HEK293 (cell line): ENCODE measurements at regions not wholly inside any gene's neighbourhood (a gene's known extent, or its start where the extent isn't known, plus 50 kb on each side); places are given as distances from the start of the nearest gene placed in this dataset.

Experiments used
- CTCF ChIA-PET: fragments of 350-600 bp; formaldehyde crosslinking; extraction: SDS; loops from one replicate; lab custom pipeline; 2021; ENCODE audit warnings: antibody characterized with exemption; lab: Yijun Ruan, JAX
- POLR2A ChIA-PET: fragments of 300-600 bp; formaldehyde crosslinking; extraction: SDS; loops from one replicate; lab custom pipeline; 2020; ENCODE audit warnings: antibody characterized with exemption, inconsistent platforms; lab: Yijun Ruan, JAX
- H3K27ac ChIP-seq: fragments of 200-500 bp; sonication (Bioruptor generic); 2 replicates; pipeline ENCODE4 v1.5.1; 2014; ENCODE audit warnings: low read depth, low read length, control low read depth, inconsistent platforms; ENCODE audit errors: extremely low read depth
- H3K36me3 ChIP-seq, 2 experiments: fragments of 200-500 bp in 1 of 2; sonication (Bioruptor generic) in 1 of 2; 1 replicate in 1 of 2; 2 replicates in 1 of 2; pipeline ENCODE4 v1.5.1; 2014 to 2017; ENCODE audit warnings: inconsistent platforms in 2 of 2, low read length in 2 of 2; ENCODE audit not compliant: control insufficient read depth in 2 of 2, insufficient read depth in 1 of 2
- H3K4me1 ChIP-seq: fragments of 200-500 bp; sonication (Bioruptor generic); 2 replicates; pipeline ENCODE4 v1.5.1; 2014; ENCODE audit warnings: mild to moderate bottlenecking, low read length, inconsistent platforms; ENCODE audit not compliant: control insufficient read depth, insufficient read depth
- H3K4me3 ChIP-seq: 2 replicates; pipeline ENCODE4 v1.5.1; 2011; ENCODE audit warnings: low read depth, mild to moderate bottlenecking, control low read depth, low read length, moderate library complexity
- H3K9me3 ChIP-seq: fragments of 200-500 bp; sonication (Bioruptor generic); 2 replicates; pipeline ENCODE4 v1.5.1; 2014; ENCODE audit warnings: low read depth, low read length, inconsistent platforms; ENCODE audit not compliant: control insufficient read depth, insufficient read depth
- AEBP2 ChIP-seq: fragments of 450-650 bp; formaldehyde crosslinking; IDR thresholded peaks from 2 replicates; pipeline ENCODE4 v1.5.1; 2016; ENCODE audit warnings: missing biosample characterization, missing genetic modification characterization, borderline replicate concordance
- GLI2 ChIP-seq: fragments of 450-650 bp; formaldehyde crosslinking; IDR thresholded peaks from 2 replicates; pipeline ENCODE4; 2017; ENCODE audit warnings: missing biosample characterization, missing genetic modification characterization, low read depth, borderline replicate concordance
- GLIS2 ChIP-seq: fragments of 450-650 bp; formaldehyde crosslinking; IDR thresholded peaks from 2 replicates; pipeline ENCODE4 v1.5.1; 2016; ENCODE audit warnings: missing biosample characterization, missing genetic modification characterization
- SCRT1 ChIP-seq: fragments of 450-650 bp; formaldehyde crosslinking; IDR thresholded peaks from 2 replicates; pipeline ENCODE4 v1.5.1; 2016; ENCODE audit warnings: missing biosample characterization, missing genetic modification characterization, borderline replicate concordance
- SETDB1 ChIP-seq: IDR thresholded peaks from one replicate; pipeline ENCODE4 v1.6.1; 2017; ENCODE audit warnings: mild to moderate bottlenecking, low read length, moderate library complexity, mixed read lengths; ENCODE audit not compliant: insufficient read length
- YY1 ChIP-seq: fragments of 450-650 bp; formaldehyde crosslinking; IDR thresholded peaks from 2 replicates; pipeline ENCODE4 v1.5.1; 2018; ENCODE audit warnings: missing biosample characterization, missing genetic modification characterization
- ZBTB6 ChIP-seq: fragments of 450-650 bp; formaldehyde crosslinking; IDR thresholded peaks from 2 replicates; pipeline ENCODE4 v1.5.1; 2017; ENCODE audit warnings: missing biosample characterization, missing genetic modification characterization
- ZFP37 ChIP-seq: fragments of 450-650 bp; formaldehyde crosslinking; IDR thresholded peaks from 2 replicates; pipeline ENCODE4 v1.5.1; 2016; ENCODE audit warnings: missing biosample characterization, missing genetic modification characterization
- ZNF146 ChIP-seq: fragments of 450-650 bp; formaldehyde crosslinking; IDR thresholded peaks from 2 replicates; pipeline ENCODE4 v1.5.1; 2016; ENCODE audit warnings: missing biosample characterization, missing genetic modification characterization
- ZNF18 ChIP-seq: fragments of 450-650 bp; formaldehyde crosslinking; IDR thresholded peaks from 2 replicates; pipeline ENCODE4 v1.5.1; 2016; ENCODE audit warnings: missing biosample characterization, missing genetic modification characterization
- ZNF221 ChIP-seq: fragments of 450-650 bp; formaldehyde crosslinking; IDR thresholded peaks from 2 replicates; pipeline ENCODE4 v1.5.1; 2017; ENCODE audit warnings: missing biosample characterization, missing genetic modification characterization, borderline replicate concordance
- ZNF23 ChIP-seq: fragments of 450-650 bp; formaldehyde crosslinking; IDR thresholded peaks from 2 replicates; pipeline ENCODE4 v1.5.1; 2016; ENCODE audit warnings: missing biosample characterization, missing genetic modification characterization, borderline replicate concordance
- ZNF280C ChIP-seq: fragments of 450-650 bp; formaldehyde crosslinking; IDR thresholded peaks from 2 replicates; pipeline ENCODE4 v1.5.1; 2016; ENCODE audit warnings: missing biosample characterization, missing genetic modification characterization
- ZNF324 ChIP-seq: fragments of 450-650 bp; formaldehyde crosslinking; IDR thresholded peaks from 2 replicates; pipeline ENCODE4 v1.5.1; 2016; ENCODE audit warnings: missing biosample characterization, missing genetic modification characterization
- ZNF335 ChIP-seq: fragments of 450-650 bp; formaldehyde crosslinking; conservative IDR thresholded peaks from 2 replicates; pipeline ENCODE4 v1.5.1; 2016; ENCODE audit warnings: missing biosample characterization, missing genetic modification characterization
- ZNF37A ChIP-seq: fragments of 450-650 bp; IDR thresholded peaks from 2 replicates; pipeline ENCODE4 v1.5.1; 2018; ENCODE audit warnings: missing biosample characterization, missing genetic modification characterization
- ZNF398 ChIP-seq: fragments of 450-650 bp; formaldehyde crosslinking; IDR thresholded peaks from 2 replicates; pipeline ENCODE4 v1.5.1; 2017; ENCODE audit warnings: missing biosample characterization, missing genetic modification characterization
- ZNF449 ChIP-seq: fragments of 450-650 bp; formaldehyde crosslinking; IDR thresholded peaks from 2 replicates; pipeline ENCODE4 v1.5.1; 2017; ENCODE audit warnings: missing biosample characterization, mild to moderate bottlenecking, missing genetic modification characterization, moderate library complexity
- ZNF488 ChIP-seq: fragments of 450-650 bp; formaldehyde crosslinking; IDR thresholded peaks from 2 replicates; pipeline ENCODE4 v1.5.1; 2016; ENCODE audit warnings: missing biosample characterization, missing genetic modification characterization
- ZNF777 ChIP-seq: fragments of 450-650 bp; formaldehyde crosslinking; IDR thresholded peaks from 2 replicates; pipeline ENCODE4 v1.5.1; 2017; ENCODE audit warnings: missing biosample characterization, missing genetic modification characterization, borderline replicate concordance
- ZNF830 ChIP-seq: fragments of 450-650 bp; IDR thresholded peaks from 2 replicates; pipeline ENCODE4 v1.5.0; 2018; ENCODE audit warnings: missing biosample characterization, missing genetic modification characterization, low read depth, mild to moderate bottlenecking, moderate library complexity

GRCh38 chr1:82621076-82621475, 820.3 kb downstream of the ADGRL2 start:
- POLR2A ChIA-PET, result no interaction called here
- Histone ChIP-seq H3K4me1 (no peaks in the 10 kb centered on the region), H3K27ac (no peak overlapping the region), H3K4me3 (no peak overlapping the region), H3K9me3 (no peaks in the 10 kb centered on the region), H3K36me3 (no peaks in the 10 kb centered on the region)
- CTCF ChIA-PET, result no interaction called here
- TF ChIP-seq ZNF488 (tag by site-specific recombination), result no peak

GRCh38 chr1:82614090-82614489, 813.4 kb downstream of the ADGRL2 start:
- Histone ChIP-seq H3K9me3 (no peaks in the 10 kb centered on the region), H3K27ac (no peak overlapping the region), H3K4me1 (no peaks in the 10 kb centered on the region), H3K36me3 (no peaks in the 10 kb centered on the region), H3K4me3 (no peak overlapping the region)
- TF ChIP-seq ZNF37A (tag by site-specific recombination), result no peak
- TF ChIP-seq ZNF23 (tag by site-specific recombination), result no peak
- no peak for TF ChIP-seq ZNF335 (tag by site-specific recombination)
- TF ChIP-seq ZNF777 (tag by site-specific recombination), result no peak
- TF ChIP-seq ZNF324 (tag by site-specific recombination), result no peak
- TF ChIP-seq SCRT1 (tag by site-specific recombination), result no peak
- TF ChIP-seq ZNF146, result no peak
- TF ChIP-seq ZNF18 (tag by site-specific recombination), result no peak
- no peak for TF ChIP-seq SETDB1
- no peak for TF ChIP-seq AEBP2 (tag by site-specific recombination)
- TF ChIP-seq ZNF398 (tag by site-specific recombination), result no peak
- no peak for TF ChIP-seq ZNF221 (tag by site-specific recombination)
- no peak for TF ChIP-seq ZFP37 (tag by site-specific recombination)
- POLR2A ChIA-PET, result no interaction called here
- CTCF ChIA-PET, result no interaction called here

GRCh38 chr1:82612986-82613385, 812.3 kb downstream of the ADGRL2 start:
- Histone ChIP-seq H3K9me3 (no peaks in the 10 kb centered on the region), H3K27ac (no peak overlapping the region), H3K4me3 (no peak overlapping the region), H3K4me1 (no peaks in the 10 kb centered on the region), H3K36me3 (no peaks in the 10 kb centered on the region)
- POLR2A ChIA-PET, result no interaction called here
- CTCF ChIA-PET, result interaction anchor here (0.6 kb wide), 1 partner anchor 14 kb away, joined by 3 read pairs; no protein-coding TSS in a partner anchor
- no peak for TF ChIP-seq GLI2 (tag by site-specific recombination)
- no peak for TF ChIP-seq ZNF449 (tag by site-specific recombination)
- no peak for TF ChIP-seq ZBTB6
- no peak for TF ChIP-seq GLIS2 (tag by site-specific recombination)
- no peak for TF ChIP-seq YY1 (tag by site-specific recombination)
- TF ChIP-seq ZNF830, result no peak
- no peak for TF ChIP-seq ZNF280C (tag by site-specific recombination)
